ENCODE measurements at regions not wholly inside any gene's neighbourhood (a gene's known extent, or its start where the extent isn't known, plus 50 kb on each side); places are given as distances from the start of the nearest gene placed in this dataset.

DNA sequence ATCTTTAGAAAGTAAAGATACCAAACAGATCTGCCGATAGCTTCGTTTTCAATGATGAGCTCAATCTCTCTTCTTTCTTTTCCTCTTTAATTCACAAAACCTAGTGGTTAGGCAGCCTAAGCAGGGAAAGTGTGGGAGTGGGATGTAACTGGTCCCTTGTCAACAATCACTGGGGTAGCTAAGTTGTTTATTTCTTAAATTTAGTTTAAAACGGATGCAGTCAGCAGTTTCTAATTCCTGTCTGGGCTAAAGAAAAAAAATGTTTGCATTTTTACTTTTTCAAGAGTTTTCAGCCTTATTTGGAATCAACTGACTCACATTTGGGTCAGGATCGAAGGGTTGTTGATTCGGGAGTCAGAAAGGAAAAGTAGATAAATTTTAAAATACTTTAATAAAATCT, 137.7 kb upstream of the TACR1 start:
- TF ChIP-seq, protein P1, sequence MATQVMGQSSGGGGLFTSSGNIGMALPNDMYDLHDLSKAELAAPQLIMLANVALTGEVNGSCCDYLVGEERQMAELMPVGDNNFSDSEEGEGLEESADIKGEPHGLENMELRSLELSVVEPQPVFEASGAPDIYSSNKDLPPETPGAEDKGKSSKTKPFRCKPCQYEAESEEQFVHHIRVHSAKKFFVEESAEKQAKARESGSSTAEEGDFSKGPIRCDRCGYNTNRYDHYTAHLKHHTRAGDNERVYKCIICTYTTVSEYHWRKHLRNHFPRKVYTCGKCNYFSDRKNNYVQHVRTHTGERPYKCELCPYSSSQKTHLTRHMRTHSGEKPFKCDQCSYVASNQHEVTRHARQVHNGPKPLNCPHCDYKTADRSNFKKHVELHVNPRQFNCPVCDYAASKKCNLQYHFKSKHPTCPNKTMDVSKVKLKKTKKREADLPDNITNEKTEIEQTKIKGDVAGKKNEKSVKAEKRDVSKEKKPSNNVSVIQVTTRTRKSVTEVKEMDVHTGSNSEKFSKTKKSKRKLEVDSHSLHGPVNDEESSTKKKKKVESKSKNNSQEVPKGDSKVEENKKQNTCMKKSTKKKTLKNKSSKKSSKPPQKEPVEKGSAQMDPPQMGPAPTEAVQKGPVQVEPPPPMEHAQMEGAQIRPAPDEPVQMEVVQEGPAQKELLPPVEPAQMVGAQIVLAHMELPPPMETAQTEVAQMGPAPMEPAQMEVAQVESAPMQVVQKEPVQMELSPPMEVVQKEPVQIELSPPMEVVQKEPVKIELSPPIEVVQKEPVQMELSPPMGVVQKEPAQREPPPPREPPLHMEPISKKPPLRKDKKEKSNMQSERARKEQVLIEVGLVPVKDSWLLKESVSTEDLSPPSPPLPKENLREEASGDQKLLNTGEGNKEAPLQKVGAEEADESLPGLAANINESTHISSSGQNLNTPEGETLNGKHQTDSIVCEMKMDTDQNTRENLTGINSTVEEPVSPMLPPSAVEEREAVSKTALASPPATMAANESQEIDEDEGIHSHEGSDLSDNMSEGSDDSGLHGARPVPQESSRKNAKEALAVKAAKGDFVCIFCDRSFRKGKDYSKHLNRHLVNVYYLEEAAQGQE (IDR thresholded peaks at IDR 0.05; ENCODE audit: unreplicated experiment), result no peak
- no peak for TF ChIP-seq CREB1 (CRISPR knock-in tag; IDR thresholded peaks at IDR 0.05; ENCODE audit: low read depth)
- TF ChIP-seq, protein P2, sequence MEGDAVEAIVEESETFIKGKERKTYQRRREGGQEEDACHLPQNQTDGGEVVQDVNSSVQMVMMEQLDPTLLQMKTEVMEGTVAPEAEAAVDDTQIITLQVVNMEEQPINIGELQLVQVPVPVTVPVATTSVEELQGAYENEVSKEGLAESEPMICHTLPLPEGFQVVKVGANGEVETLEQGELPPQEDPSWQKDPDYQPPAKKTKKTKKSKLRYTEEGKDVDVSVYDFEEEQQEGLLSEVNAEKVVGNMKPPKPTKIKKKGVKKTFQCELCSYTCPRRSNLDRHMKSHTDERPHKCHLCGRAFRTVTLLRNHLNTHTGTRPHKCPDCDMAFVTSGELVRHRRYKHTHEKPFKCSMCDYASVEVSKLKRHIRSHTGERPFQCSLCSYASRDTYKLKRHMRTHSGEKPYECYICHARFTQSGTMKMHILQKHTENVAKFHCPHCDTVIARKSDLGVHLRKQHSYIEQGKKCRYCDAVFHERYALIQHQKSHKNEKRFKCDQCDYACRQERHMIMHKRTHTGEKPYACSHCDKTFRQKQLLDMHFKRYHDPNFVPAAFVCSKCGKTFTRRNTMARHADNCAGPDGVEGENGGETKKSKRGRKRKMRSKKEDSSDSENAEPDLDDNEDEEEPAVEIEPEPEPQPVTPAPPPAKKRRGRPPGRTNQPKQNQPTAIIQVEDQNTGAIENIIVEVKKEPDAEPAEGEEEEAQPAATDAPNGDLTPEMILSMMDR (conservative IDR thresholded peaks at IDR 0.05; ENCODE audit: low read depth in 2 of 2), result no peak
- TF ChIP-seq EZH2phosphoT487 (IDR thresholded peaks at IDR 0.05; ENCODE audit: unreplicated experiment), result no peak
- TF ChIP-seq EZH2 (IDR thresholded peaks at IDR 0.05; ENCODE audit: low read depth, unreplicated experiment), result no peak
- TF ChIP-seq, protein P3, sequence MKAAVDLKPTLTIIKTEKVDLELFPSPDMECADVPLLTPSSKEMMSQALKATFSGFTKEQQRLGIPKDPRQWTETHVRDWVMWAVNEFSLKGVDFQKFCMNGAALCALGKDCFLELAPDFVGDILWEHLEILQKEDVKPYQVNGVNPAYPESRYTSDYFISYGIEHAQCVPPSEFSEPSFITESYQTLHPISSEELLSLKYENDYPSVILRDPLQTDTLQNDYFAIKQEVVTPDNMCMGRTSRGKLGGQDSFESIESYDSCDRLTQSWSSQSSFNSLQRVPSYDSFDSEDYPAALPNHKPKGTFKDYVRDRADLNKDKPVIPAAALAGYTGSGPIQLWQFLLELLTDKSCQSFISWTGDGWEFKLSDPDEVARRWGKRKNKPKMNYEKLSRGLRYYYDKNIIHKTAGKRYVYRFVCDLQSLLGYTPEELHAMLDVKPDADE (IDR thresholded peaks at IDR 0.05), result no peak
- TF ChIP-seq POLR2AphosphoS5 (IDR thresholded peaks at IDR 0.05; ENCODE audit: low read depth), result no peak
- no peak for TF ChIP-seq STAT1 (IDR thresholded peaks at IDR 0.05; ENCODE audit: unreplicated experiment)
- no peak for TF ChIP-seq NANOG (IDR thresholded peaks at IDR 0.05; ENCODE audit: borderline replicate concordance)
- no peak for TF ChIP-seq JUNB (IDR thresholded peaks at IDR 0.05; ENCODE audit: unreplicated experiment)
- TF ChIP-seq, protein P4, sequence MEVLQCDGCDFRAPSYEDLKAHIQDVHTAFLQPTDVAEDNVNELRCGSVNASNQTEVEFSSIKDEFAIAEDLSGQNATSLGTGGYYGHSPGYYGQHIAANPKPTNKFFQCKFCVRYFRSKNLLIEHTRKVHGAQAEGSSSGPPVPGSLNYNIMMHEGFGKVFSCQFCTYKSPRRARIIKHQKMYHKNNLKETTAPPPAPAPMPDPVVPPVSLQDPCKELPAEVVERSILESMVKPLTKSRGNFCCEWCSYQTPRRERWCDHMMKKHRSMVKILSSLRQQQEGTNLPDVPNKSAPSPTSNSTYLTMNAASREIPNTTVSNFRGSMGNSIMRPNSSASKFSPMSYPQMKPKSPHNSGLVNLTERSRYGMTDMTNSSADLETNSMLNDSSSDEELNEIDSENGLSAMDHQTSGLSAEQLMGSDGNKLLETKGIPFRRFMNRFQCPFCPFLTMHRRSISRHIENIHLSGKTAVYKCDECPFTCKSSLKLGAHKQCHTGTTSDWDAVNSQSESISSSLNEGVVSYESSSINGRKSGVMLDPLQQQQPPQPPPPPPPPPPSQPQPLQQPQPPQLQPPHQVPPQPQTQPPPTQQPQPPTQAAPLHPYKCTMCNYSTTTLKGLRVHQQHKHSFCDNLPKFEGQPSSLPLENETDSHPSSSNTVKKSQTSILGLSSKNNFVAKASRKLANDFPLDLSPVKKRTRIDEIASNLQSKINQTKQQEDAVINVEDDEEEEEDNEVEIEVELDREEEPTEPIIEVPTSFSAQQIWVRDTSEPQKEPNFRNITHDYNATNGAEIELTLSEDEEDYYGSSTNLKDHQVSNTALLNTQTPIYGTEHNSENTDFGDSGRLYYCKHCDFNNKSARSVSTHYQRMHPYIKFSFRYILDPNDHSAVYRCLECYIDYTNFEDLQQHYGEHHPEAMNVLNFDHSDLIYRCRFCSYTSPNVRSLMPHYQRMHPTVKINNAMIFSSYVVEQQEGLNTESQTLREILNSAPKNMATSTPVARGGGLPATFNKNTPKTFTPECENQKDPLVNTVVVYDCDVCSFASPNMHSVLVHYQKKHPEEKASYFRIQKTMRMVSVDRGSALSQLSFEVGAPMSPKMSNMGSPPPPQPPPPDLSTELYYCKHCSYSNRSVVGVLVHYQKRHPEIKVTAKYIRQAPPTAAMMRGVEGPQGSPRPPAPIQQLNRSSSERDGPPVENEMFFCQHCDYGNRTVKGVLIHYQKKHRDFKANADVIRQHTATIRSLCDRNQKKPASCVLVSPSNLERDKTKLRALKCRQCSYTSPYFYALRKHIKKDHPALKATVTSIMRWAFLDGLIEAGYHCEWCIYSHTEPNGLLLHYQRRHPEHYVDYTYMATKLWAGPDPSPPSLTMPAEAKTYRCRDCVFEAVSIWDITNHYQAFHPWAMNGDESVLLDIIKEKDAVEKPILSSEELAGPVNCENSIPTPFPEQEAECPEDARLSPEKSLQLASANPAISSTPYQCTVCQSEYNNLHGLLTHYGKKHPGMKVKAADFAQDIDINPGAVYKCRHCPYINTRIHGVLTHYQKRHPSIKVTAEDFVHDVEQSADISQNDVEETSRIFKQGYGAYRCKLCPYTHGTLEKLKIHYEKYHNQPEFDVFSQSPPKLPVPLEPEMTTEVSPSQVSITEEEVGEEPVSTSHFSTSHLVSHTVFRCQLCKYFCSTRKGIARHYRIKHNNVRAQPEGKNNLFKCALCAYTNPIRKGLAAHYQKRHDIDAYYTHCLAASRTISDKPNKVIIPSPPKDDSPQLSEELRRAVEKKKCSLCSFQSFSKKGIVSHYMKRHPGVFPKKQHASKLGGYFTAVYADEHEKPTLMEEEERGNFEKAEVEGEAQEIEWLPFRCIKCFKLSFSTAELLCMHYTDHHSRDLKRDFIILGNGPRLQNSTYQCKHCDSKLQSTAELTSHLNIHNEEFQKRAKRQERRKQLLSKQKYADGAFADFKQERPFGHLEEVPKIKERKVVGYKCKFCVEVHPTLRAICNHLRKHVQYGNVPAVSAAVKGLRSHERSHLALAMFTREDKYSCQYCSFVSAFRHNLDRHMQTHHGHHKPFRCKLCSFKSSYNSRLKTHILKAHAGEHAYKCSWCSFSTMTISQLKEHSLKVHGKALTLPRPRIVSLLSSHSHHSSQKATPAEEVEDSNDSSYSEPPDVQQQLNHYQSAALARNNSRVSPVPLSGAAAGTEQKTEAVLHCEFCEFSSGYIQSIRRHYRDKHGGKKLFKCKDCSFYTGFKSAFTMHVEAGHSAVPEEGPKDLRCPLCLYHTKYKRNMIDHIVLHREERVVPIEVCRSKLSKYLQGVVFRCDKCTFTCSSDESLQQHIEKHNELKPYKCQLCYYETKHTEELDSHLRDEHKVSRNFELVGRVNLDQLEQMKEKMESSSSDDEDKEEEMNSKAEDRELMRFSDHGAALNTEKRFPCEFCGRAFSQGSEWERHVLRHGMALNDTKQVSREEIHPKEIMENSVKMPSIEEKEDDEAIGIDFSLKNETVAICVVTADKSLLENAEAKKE (CRISPR knock-in tag; IDR thresholded peaks at IDR 0.05), result no peak
- no peak for TF ChIP-seq ZNF114 (CRISPR knock-in tag; IDR thresholded peaks at IDR 0.05)

All from GM23338 (cell line).